ENCODE measurements at regions not wholly inside any gene's neighbourhood (a gene's known extent, or its start where the extent isn't known, plus 50 kb on each side); places are given as distances from the start of the nearest gene placed in this dataset.

DNA sequence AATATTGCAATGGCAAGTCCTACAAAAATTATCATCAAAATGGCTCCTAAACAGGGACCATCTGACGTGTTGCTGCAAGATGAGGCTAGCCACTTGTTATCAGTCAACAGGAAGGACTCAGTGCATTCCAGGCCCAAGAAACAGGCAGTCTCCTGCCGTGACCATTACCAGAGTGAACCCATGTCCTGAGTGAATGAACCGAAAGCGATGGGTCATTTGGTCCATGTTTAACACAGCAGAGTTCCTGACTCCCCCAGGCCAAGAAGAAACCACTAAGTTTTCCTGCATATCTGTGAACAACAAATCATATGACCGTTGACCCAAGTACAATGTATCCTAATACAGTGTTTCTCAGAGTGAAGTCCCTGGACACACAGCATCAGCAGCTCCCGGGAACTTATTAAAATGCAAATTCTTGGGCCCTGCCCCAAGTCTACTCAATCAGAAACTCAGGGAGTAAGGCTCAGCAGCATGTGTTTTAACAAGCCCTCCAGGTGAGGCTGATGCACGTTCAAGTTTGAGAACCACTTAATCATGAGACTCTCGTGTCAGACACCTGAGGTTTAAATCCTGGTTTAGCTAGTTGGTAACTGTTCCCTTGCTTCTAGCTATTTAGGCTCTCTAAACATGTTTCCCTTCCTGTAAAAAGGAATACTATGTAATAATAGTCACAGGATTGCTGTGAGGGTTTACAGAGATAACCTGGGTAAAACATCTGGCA lies 429.4 kb upstream of the MAF start:
- DNase-seq = no peak

DNA sequence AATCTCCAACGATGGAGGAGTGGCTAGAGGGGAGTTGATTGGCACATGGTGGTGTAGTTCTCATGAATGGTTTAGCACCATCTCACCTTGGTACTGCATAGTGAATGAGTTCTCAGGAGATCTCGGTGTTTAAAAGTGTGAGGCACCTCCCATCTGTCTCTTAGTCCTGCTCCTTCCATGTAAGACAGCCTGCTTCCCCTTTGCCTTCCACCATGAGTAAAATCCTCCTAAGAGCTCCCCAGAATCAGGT lies 428.8 kb upstream of the MAF start:
- DNase-seq = no peak

DNA sequence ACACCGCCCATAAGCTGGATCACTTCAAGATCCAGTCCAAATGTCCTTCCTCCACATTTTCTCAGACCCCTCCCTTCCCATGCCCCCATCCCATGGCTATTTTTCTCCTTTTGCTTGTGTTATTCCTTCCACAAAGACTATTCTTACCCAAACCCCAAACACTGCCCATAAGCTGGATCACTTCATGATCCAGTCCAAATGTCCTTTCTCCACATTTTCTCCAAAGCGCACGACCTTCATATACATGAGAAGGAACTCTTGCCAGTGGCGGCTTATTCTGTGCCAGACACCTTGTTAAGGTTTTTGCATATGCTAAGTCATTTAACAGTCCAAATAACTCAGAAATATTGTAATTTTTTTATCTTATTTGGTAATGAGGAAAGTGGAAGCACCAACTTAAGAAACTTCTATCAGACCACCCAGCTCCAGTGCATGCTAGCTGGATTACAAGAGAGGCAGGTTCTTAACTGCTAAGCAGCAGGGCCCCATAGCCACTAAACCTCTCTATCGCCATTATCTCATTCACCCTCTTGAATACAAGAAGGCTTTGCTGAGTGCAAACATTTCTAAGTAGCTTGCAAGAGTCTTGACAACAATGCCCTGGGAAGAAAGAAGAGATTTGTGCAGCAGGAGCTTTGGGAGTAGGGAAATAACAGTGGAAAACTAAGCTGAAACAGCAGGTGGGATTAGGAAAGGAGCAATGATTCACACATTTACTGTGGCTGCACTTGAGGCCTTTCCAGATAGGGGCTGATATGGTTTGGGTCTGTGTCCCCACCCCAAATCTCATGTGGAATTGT lies 428.2 kb upstream of the MAF start:
- no peak for DNase-seq

DNA sequence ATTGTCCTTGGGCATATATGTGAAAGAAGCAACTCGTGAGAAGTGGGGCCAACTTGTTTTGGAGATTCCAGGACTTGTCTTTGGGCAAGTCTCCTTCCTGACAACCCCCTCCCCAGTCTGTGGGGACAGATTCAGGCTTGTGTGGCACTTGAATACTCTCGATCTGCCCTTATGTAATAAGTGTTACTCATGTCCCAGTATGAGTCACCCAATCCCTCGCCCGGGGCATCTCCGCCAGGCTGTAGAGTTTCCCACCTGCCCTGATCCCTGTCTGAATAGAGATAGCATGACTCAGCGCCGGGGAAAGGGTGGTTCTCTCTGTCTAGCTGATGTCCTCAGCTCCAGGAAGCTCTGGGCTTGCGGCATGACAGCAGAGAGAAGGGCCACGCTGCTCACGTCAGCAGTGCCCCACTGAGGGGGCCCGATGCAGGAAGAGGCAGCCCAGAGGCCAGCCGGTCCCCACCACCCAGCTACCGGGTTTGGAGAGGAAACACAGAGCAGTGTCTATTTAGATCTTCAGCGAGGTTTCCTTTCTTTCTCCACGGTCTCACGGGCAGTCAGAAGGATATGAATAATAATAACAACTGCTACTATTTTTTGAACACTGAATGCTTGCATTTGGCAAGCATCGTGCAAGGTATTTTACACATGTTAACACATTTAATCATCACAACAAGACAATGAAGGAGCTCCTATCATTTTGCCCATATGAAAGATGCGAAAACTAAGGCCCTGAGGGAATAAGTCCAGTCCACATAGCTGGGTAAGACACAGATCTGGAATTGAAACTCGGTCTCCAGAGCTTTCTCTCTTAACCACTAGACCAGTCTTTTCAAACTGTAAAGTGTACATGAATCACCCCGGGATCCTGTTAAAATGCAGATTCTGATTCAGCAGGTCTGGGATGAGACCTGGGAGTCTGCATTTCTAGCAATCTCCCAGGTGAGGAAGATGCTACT lies 426.7 kb upstream of the MAF start:
- DNase-seq = no peak

DNA sequence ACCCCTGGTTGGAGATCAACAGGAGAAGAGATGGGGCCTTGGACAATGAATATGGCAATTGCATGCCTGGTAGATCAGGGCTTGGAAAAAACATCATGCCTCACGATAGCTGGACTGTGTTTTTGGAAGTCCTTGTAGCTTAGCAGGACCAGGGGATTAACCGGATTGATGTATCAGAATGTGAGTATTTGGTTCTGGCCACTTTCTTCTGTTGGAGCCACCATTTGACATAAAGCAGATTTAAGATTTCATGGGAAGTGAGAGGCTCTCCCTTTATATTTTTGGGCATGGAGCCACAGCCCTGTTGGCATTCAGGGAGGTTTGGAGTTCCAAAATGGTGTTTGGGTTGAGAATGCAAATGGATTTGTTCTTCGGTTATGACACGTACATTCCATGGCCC lies 424.7 kb upstream of the MAF start:
- no peak for DNase-seq

DNA sequence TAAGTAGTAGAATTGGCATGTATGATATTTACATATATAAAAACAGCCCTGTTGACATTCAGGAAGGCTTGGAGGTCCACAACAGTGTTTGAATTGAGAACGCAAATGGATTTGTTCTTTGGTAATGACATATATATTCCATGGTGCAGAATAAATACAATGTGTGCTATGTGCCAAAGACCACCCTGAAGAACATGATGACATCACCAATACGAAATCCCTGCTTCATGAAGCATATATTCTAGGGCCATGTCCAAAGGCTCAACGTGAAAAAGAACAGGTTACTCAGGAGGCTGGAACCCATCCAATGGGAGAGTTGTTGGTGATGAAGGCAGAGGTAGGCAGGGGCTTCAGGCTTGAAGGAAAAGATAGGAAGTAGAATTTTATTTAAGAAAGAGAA lies 423.9 kb upstream of the MAF start:
- no peak for DNase-seq

DNA sequence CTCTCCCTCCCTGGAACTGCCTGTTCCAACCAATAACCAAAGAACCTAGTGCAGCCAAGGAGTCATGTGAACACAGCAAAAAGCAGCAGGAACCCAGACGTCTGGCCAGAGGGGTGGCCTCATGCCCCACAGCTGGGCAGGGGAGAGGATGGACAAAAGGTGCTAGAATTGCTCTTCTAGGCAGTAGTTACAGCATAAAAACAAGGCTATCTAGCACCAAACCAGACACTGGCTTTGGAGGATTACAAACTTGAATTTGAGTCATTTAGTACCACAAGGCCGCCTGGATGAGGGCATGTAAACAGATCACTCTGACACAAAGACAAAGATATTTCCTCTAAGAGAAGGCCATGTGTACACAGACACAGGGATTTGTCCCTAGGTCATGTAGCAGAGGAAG lies 423.3 kb upstream of the MAF start:
- no peak for DNase-seq

DNA sequence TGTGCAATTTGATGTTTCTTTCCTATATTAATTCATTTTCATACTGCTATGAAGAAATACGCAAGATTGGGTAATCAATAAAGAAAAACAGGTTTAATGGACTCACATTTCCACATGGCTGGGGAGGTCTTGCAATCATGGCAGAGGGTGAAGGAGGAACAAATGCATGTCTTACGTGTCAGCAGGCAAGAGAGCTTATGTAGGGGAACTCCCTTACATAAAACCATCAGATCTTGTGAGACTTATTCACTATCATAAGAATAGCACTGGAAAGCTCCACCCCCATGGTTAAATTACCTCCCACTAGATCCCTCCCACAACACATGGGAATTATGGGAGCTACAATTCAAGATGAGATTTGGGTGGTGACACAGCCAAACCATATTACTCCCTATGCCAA lies 418.9 kb upstream of the MAF start:
- no peak for DNase-seq

DNA sequence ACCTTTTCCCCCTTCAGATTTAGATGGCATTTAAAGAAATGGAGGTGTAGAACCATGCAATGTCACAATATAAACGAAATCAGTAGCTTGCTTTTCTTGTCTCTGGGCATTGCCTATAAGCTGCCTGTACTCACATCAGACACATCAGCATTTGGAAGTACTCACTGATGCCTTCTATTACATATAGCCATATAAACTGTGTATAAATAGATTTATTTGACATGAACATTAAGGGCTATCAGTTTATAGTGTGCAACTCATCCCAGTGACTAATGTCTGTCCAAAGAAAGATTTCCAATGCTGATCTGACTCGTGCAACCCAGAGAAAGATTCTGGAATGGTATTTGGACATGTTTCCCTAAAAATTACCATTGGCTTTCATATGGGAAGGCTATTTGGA lies 417.9 kb upstream of the MAF start:
- DNase-seq = no peak

DNA sequence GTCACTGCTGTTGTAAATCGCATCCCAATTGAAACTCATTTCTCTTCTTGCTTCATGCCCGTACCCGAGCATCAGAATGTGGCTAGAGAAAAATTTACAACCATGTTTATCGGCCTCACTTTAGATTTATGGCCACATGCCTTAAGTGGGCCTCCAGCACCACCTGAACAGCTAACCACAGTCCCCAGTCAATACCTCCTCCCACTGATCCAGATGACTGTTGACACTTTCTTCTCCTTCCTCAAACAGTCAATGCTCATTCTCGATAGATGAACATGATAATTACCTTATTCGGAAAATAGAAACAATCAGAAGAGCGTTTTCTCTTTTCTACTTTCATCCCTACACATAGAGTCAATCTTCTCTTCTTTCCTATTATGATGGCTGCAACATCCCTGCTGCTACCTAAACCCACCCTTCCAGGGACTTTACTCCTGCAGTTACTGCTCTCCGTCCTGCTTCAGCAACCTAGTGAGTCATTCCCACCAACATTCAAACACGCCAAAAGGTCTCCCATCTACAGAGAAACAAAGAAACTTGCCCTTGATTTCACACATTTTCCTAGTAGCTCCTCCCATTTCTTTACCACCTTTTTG lies 416.3 kb upstream of the MAF start:
- DNase-seq = no peak

DNA sequence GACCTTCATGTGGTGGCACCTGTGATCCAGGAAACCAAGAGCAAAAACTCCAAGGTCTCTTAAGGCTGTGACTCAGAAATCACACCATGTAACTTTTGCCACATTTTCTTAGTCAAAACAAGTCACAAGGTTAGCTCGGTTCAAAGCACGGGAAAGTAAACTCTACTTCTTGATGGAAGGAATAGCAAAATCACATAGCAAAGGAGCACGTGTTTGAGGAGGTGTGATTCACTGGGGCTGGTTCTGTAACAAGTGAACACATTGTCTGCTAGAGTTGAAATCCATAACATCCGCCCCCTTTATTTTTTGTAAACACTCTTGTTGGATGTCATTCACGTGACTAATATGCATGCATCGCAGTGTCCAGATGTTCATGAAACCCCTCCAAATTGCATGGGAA lies 415.0 kb upstream of the MAF start:
- no peak for DNase-seq

DNA sequence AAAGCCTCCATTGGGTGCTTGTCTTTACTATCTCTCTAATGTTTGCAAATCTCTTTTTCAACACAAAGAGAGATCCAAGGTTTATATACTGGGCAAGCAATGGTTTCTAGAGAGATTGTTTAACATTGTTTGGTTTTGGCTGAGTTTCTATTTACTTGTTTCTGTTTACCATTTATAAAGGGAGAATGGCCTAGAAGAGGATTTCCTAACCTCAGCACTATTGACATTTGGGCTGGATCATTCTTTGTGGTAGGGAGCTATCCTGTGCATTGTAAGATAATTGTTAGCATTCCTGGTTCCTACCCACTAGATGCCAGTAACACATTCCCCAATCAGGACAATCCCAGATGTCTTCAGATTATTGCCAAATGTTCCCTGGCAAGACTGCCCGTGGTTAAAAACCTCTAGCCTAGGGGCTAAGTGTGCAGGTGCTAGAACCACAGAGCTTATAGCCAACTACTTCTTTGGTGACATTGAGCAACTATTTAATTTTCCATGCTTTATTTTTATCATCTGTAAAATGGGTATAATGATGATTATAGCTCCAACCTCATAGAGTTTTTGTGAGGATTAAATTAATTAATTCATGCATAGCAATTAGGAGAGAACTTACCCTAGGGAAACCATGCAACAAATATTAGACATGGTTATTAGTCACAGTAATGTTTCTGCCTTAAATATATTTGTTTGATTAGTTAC lies 413.9 kb upstream of the MAF start:
- DNase-seq = no peak

DNA sequence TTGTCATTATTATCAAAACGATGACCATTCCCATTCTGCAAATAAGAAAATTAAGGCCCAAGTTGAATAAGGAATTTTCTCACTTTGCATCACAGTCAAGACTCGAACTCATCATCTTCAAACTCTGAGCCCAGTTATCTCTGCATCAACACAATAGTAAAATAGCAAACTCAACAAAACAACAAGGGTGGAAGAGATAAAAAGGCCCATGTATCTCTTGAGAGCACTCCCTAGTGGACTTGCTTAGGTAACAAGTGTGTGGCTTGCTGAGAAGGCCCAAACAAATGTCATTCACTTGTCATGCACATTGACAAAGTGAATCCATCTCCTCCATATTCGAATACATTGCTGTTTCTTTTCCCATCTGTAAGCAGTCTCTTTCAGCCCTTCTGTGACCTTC lies 412.0 kb upstream of the MAF start:
- DNase-seq = no peak

DNA sequence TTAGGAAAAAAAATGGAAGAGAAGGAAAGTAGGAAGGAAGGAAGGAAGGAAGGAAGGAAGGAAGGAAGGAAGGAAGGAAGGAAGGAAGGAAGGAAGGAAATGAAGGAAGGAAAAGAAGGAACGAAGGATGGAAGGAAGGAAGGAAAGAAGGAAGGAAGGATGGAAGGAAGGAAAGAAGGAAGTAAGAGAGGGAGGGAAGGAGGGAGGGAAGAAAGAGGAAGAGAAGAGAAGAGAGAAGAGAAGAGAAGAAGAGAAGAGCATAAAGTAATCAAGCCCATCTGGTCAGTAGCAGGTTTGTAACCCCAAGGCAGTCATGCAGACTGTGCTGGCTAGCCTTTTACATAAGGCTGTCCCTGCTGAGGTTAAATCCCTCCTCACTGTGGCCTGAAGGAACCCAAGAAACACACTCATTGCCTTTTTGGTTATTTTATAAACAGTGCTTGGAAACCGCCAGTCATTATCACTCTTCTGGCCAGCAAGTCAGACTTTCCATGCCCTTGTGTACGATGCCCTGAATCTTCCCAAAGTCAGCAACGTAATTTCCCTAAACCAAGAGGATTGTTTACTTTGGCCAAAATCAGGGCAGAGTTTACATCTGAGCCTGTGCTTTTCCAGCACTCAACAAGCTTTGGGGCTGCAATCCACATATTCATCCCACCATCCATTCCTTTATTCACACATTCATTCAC lies 409.6 kb upstream of the MAF start:
- no peak for DNase-seq

DNA sequence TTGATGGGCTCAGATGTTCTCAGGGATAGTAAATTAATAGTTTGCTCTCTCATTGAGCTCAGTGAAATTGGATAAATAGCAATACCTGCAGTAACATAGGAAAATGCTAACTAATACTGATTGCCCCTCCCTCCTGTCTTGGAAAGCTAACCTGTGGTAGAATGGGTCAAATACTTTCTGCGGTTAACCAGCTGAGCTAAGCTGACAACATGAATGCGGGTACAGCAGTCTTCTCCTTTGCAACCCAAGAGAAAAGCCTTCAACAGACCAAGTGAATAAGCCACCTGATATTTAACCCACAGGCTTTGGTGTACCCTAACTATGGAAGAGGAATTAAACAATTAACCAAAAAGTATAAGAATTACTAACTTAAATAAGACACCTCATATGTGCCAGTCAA lies 408.3 kb upstream of the MAF start:
- DNase-seq = no peak

DNA sequence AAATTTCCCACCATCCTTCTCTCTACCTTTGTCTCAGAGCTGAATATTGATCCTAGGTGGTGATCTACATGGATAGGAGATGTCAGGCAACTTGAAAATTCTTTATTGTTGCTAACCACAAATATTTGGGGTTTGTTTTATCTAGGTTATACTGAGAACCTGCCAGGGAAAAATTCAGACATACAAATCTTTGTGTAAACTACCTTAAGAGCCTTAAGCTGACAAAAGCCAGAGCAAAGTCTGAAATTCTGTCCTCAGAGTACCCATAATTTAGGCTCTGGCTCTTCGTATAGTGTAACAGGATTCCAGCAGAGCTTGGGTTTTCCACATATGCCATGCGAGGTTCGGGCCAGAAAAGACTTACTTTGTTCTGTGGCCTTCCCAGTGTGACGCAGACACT lies 406.7 kb upstream of the MAF start:
- no peak for DNase-seq

DNA sequence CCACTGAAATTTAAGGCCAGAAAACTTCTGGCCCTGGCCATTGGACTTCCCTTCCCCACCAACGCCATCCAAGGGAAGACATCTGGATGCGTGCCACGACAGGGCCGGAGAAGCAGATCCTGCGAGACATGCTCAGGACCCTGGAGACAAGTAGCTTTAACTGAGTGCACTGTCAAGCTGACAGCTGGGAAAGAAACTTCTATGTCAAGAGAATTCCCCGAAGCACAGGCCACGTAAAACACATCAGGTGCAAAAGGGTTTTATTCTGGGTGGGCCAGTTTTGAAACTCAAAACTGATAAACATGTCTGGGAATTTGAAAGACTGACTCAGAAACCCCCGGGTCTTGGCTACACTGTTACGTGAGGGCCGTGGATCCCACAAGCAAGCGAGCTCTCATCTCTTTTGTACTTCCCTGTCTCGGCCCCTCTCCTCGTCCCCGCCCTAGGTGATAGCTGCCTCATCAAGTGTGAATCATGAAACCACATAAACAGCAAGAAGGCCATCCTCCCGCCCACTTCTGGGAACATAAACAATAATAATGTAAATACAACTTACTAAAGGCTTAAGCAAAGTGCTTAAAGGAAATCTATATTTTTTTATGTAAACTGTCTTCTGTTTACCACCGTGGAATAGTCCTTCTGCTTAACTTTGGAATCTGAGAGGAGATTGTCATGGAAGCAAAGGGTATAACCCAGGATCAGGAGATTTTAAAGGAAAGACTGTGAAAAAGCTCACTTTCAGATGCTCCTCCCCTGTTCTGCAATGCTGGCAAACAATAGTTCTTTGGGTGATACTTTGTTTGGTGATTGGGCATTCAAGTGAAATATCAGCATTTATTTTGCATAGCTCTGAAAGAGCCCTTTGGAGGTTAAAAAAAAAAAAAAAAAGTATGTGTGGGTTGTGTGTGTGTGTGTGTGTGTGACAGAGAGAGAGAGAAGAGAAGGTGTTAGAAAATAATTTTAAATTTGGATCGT lies 406.0 kb upstream of the MAF start:
- DNase-seq = no peak

DNA sequence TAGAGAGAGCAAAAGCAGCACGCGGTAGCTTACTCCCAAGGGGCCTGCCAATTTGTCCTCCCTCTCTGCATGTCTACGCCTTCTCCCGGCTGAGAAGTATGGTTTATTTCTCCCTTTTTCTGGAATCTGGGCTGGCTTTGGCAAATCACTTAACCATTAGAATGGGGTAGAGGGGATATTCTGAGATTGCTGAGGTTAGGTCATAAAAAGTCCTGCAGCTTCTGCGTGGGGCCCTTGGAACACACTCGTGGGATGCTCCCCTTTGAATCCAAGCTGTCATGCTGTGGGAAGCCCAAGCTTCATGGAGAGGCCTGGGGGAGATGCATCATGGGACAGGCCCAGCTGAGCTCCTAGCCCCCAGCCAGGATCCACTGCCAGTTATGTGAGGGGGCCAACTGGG lies 403.6 kb upstream of the MAF start:
- no peak for DNase-seq

DNA sequence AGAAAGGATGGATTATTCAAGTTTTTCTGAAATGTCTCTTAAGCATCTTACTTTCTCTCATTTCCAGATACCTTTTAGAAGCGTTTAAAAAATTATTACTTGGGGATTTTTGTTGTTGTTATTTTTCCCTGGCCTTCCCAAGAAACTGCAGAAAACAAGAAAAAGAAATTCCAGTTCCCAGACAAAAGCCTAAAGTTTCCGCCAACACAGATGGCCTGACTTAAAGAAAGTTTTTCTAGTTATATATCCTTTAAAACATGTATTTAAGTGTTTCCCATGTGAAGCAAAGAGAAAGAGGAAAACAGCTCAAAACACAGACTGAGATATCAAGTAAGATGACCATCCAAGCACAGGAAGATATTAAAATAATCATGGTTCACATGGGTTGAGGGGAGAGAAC lies 401.7 kb upstream of the MAF start:
- no peak for DNase-seq

DNA sequence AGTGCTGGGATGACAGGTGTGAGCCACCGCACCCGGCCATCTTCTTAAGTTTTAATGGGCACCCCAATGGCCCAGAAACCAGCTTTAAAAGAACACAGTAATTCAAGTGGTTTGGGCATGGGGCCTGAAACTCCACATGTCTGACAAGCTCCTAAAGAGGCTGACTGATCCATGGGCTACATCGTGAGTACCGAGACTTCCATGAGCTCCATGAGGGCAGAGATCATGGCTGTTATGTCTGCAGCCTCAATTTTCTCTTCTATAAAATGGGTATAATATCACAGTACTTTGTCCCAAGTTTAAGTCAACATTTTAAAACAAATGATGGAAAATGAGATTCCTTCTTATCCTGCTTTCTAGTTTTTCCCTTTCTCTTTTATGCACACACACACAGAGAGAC lies 397.6 kb upstream of the MAF start:
- no peak for DNase-seq

DNA sequence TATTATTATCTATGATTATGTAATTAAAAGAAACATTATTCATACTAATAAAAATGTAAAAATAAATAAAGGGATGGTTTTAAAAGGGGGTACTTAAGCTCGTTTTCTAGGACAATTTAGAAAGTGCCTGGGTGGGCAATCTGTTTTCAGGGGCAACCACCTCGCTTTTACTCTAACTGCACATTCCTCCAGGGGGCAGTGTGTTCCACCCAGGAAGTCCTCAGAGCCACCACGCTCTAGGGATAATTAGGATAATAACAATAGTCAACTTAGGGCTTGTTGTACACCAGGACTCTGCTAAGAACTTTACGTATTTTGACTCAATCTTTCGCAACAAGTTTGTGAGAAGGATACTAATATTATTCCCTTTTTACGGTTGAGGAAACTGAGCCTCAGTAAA lies 396.7 kb upstream of the MAF start:
- no peak for DNase-seq
